GM12878 (cell line): ENCODE measurements at regions not wholly inside any gene's neighbourhood (a gene's known extent, or its start where the extent isn't known, plus 50 kb on each side); places are given as distances from the start of the nearest gene placed in this dataset.
A peak's percentile ranks its signal among the peaks of the same experiment; 100 is the strongest.

ENCODE experiments used
- ATAC-seq: fragments of 200-7000 bp; cut with Tn5 transposase; 3 replicates; pipeline ENCODE4 v1.9.1; 2020; ENCODE audit warnings: mild to moderate bottlenecking, moderate library complexity
- BruUV-seq: library from RNA; stranded (reverse); fragments of 400-500 nt; replicated peaks from 2 replicates; lab custom pipeline; 2021; lab: Mats Ljungman, UMichigan
- CTCF ChIA-PET: fragments of 300-600 bp; sonication (Branson Sonifier 250); formaldehyde crosslinking; extraction: SDS; loops from one replicate; lab custom pipeline; 2021; ENCODE audit warnings: inconsistent platforms; lab: Yijun Ruan, JAX
- POLR2A ChIA-PET: fragments of 350-600 bp; formaldehyde crosslinking; extraction: SDS; loops from one replicate; lab custom pipeline; 2021; ENCODE audit warnings: inconsistent platforms; lab: Charles Lee
- RAD21 ChIA-PET: fragments of 300-600 bp; sonication (Branson Sonifier 250); formaldehyde crosslinking; loops from one replicate; lab custom pipeline; 2023; ENCODE audit warnings: antibody characterized with exemption; ENCODE audit not compliant: unreplicated experiment; lab: Charles Lee
- SMC1A ChIA-PET: fragments of 300-600 bp; sonication (Branson Sonifier 250); formaldehyde crosslinking; loops from one replicate; lab custom pipeline; 2023; ENCODE audit not compliant: unreplicated experiment, uncharacterized antibody; lab: Charles Lee
- DNase-seq: peaks from one replicate; pipeline ENCODE4 v3.0.0-alpha.2; 2011; ENCODE audit warnings: low read depth, low spot score
- FAIRE-seq: peaks from 3 replicates; lab custom pipeline; 2011; peaks lifted over from hg19 to GRCh38; lab: Jason Lieb, UNC
- H2AFZ ChIP-seq: 2 replicates; pipeline ENCODE4 v1.6.0; 2011; ENCODE audit warnings: low read depth, low read length, control low read depth; ENCODE audit not compliant: control insufficient read depth
- H3K27ac ChIP-seq: 2 replicates; pipeline ENCODE4 v1.5.1; 2011; ENCODE audit warnings: control low read depth; ENCODE audit not compliant: control insufficient read depth, insufficient read depth
- H3K27me3 ChIP-seq, 2 experiments: replicated peaks in 1 of 2; 2 replicates each; pipeline versions ENCODE4 v1.6.0 to v1.6.1; 2011; ENCODE audit warnings: low read length in 1 of 2; ENCODE audit not compliant: control insufficient read depth in 2 of 2, insufficient read depth in 2 of 2
- H3K36me3 ChIP-seq, 2 experiments: 2 replicates each; pipeline ENCODE4 v1.5.1; 2011; ENCODE audit warnings: low read length in 1 of 2; ENCODE audit not compliant: control insufficient read depth in 2 of 2, insufficient read depth in 2 of 2
- H3K4me1 ChIP-seq: 2 replicates; pipeline ENCODE4 v1.6.1; 2011; ENCODE audit warnings: mild to moderate bottlenecking, low read length, moderate library complexity, mixed read lengths; ENCODE audit not compliant: control insufficient read depth, insufficient read depth
- H3K4me2 ChIP-seq: 2 replicates; pipeline ENCODE4 v1.6.0; 2011; ENCODE audit warnings: control low read depth; ENCODE audit not compliant: control insufficient read depth, insufficient read depth
- H3K4me3 ChIP-seq: fragments of 200-600 bp; sonication (generic); 2 replicates; pipeline ENCODE4 v1.5.1; 2016
- H3K79me2 ChIP-seq: 2 replicates; pipeline ENCODE4 v1.6.0; 2011; ENCODE audit warnings: low read length; ENCODE audit not compliant: control insufficient read depth, insufficient read depth
- H3K9ac ChIP-seq: 2 replicates; pipeline ENCODE4 v1.8.0; 2011; ENCODE audit warnings: low read length, control low read depth, mixed read lengths; ENCODE audit not compliant: control insufficient read depth, insufficient read depth
- H3K9me3 ChIP-seq: replicated peaks from 3 replicates; pipeline ENCODE4 v1.5.1; 2011; ENCODE audit warnings: mild to moderate bottlenecking, low read length; ENCODE audit not compliant: control insufficient read depth, insufficient read depth
- H4K20me1 ChIP-seq: 2 replicates; pipeline ENCODE4 v1.6.0; 2011; ENCODE audit not compliant: control insufficient read depth, insufficient read depth
- BCL3 ChIP-seq: IDR thresholded peaks from 2 replicates; pipeline ENCODE4 v1.6.1; 2011; ENCODE audit warnings: borderline replicate concordance, low read depth, mild to moderate bottlenecking, moderate library complexity, low read length; ENCODE audit not compliant: insufficient read depth, poor library complexity, severe bottlenecking
- EED ChIP-seq: sonication (generic); IDR thresholded peaks from 2 replicates; pipeline ENCODE4 v1.6.1; 2016; ENCODE audit warnings: antibody characterized with exemption, low read depth
- HSF1 ChIP-seq: fragments of 150-350 bp; IDR thresholded peaks from 2 replicates; pipeline ENCODE4 v1.6.1; 2014; ENCODE audit warnings: mild to moderate bottlenecking, low read depth, low read length
- IKZF2 ChIP-seq, 2 experiments: fragments of 450-650 bp; IDR thresholded peaks; 2 replicates each; pipeline ENCODE4 v1.6.1; 2017; ENCODE audit warnings: mild to moderate bottlenecking in 2 of 2, moderate library complexity in 2 of 2
- SREBF1 ChIP-seq: IDR thresholded peaks from 2 replicates; pipeline ENCODE4 v1.6.1; 2012; ENCODE audit warnings: mild to moderate bottlenecking, low read length
- WGBS: methylation state at CpG from one replicate; pipeline ENCODE4 v1.1.6; 2016; ENCODE audit warnings: low lambda C conversion rate; ENCODE audit not compliant: insufficient replicate concordance, insufficient coverage; ENCODE audit errors: missing lambda C conversion rate; 5-methylcytosine and 5-hydroxymethylcytosine counted together
- in situ Hi-C: fragments of 300-500 bp; cut with MboI; formaldehyde crosslinking; loops from 9 replicates; pipeline ENCODE4 v1.14.3; 2018; ENCODE audit warnings: mixed read lengths
- intact Hi-C: fragments of 100-400 bp; cut with micrococcal nuclease; formaldehyde crosslinking; loops from one replicate; pipeline ENCODE4 v1.14.2; 2022; ENCODE audit not compliant: unreplicated experiment

GRCh38 chr6:164532198-164533044, 777.0 kb downstream of the C6orf118 start:
- Histone ChIP-seq H3K4me2 (no peak overlapping the region), H4K20me1 (no peaks in the 10 kb centered on the region), H3K9me3 (no peaks in the 10 kb centered on the region), H3K4me3 (no peak overlapping the region), H3K9ac (no peak overlapping the region), H2AFZ (no peak overlapping the region), H3K36me3 (no peaks in the 10 kb centered on the region), H3K79me2 (no peaks in the 10 kb centered on the region), H3K27me3 (no peaks in the 10 kb centered on the region), H3K27ac (no peak overlapping the region), H3K4me1 (no peaks in the 10 kb centered on the region)
- FAIRE-seq: no peak
- no peak for DNase-seq
- RAD21 ChIA-PET: interaction anchor here (1.0 to 1.4 kb wide), 4 partner anchors 23 to 78 kb away, joined by 3 to 4 read pairs (median 4); no protein-coding TSS in a partner anchor
- TF ChIP-seq EED (no peak), SREBF1 (no peak), BCL3 (no peak), HSF1 (no peak), IKZF2 (IDR thresholded peaks at IDR 0.05) (no peak)
- CTCF ChIA-PET: interaction anchor here (1.2 kb wide), 1 partner anchor 29 kb away, joined by 3 read pairs; no protein-coding TSS in a partner anchor
- in situ Hi-C loops: no loop called here
- POLR2A ChIA-PET: interaction anchor here (1.1 kb wide), 1 partner anchor 15 kb away, joined by 3 read pairs; no protein-coding TSS in a partner anchor
- ATAC-seq: peak; percentile 72
- WGBS: 62% methylated on average over 9 of the region's 9 CpGs
- BruUV-seq: no TSS peak
- intact Hi-C loops: no loop called here
- SMC1A ChIA-PET: interaction anchor here (1.1 to 1.7 kb wide), 4 partner anchors 25 to 37 kb away, joined by 3 to 7 read pairs (median 4); no protein-coding TSS in a partner anchor
